ENCODE measurements at regions not wholly inside any gene's neighbourhood (a gene's known extent, or its start where the extent isn't known, plus 50 kb on each side); places are given as distances from the start of the nearest gene placed in this dataset.

GRCh38 chr22:44399906-44400762 is 87.4 kb upstream of the SHISAL1 start:
- no peak for TF ChIP-seq POLR2A (IDR thresholded peaks at IDR 0.05; ENCODE audit: low read depth, low read length)
- no peak for TF ChIP-seq POLR2AphosphoS5 (IDR thresholded peaks at IDR 0.05; ENCODE audit: low read depth, low read length)

All from GM12892 (cell line).